GM21423 (cell line): ENCODE measurements at regions not wholly inside any gene's neighbourhood (a gene's known extent, or its start where the extent isn't known, plus 50 kb on each side); places are given as distances from the start of the nearest gene placed in this dataset.

Experiments
- ATAC-seq: cut with Tn5 transposase; IDR thresholded peaks from one replicate; pipeline ENCODE4 v1.9.1; 2021; ENCODE audit warnings: mild to moderate bottlenecking, moderate library complexity; ENCODE audit not compliant: unreplicated experiment

DNA sequence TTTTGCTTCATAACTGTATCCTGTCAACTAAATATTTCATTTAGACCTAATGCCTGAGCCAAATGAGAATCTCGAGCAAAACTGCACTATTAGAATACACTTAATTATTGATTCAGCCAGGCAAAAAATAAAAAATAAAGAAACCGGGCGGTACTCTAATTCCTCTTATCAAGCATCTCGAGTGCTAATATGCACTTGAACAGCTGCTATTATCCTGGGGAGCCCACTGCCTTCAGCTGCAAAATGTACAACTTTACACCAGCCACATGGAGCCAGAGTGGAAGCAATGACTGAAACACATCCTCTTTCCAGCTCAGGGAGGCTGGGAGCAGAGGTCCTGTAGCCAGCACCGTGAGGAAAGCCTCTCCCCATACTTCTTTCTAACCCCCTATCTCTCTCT, 390.0 kb upstream of the CADM1 start:
- no peak for ATAC-seq

- ATAC-seq: no peak
These were observed 389.4 kb upstream of the CADM1 start for GRCh38 chr11:115893461-115894099.

DNA sequence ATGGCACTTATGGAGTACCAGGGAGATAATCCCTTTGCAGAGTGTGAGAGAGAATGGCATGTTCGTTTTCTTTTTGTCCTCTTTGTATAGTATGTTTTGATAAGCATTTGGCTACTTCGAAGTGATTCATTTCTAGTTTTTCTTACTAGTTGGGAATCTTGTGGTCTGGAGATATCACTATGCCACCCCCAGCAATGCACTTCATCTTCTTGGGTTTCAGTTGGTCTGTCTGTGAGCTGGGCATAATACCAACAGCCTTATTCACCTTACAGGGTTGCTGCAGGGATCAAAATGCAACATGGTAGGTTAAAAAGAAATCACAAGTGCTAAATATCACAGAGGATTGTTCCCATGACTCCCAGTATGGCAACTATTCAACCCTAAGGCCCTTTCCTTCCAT, 387.8 kb upstream of the CADM1 start:
- ATAC-seq: no peak

GRCh38 chr11:115891581-115891980, 387.4 kb upstream of the CADM1 start:
- no peak for ATAC-seq

GRCh38 chr11:115890500-115890899, 386.3 kb upstream of the CADM1 start:
- ATAC-seq: no peak

DNA sequence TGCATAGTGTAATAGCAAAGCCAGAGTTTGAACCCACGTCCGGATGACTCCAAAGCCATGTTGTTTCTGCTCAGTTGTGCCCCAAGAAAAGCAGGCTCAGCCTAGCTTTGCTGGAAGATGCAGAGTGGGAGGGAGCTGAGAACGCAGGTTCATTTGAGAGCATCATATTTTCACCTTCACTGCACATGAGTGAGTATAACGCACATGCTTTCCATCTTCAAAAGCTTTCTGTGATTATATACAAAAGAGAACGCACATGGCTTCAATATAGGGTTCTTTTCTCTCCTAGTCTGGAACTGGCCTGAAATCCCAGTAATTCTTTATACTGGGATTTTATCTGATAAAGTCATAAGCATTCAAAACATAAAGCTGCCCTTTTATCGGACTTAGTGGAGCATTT, 385.5 kb upstream of the CADM1 start:
- no peak for ATAC-seq

- ATAC-seq: no peak
These were observed 383.5 kb upstream of the CADM1 start for GRCh38 chr11:115887727-115888126.

- ATAC-seq: no peak
These were observed 383.1 kb upstream of the CADM1 start for GRCh38 chr11:115887316-115887715.

- no peak for ATAC-seq
These were observed 382.2 kb upstream of the CADM1 start for GRCh38 chr11:115886422-115886733.

GRCh38 chr11:115885535-115886421, 381.6 kb upstream of the CADM1 start:
- no peak for ATAC-seq

DNA sequence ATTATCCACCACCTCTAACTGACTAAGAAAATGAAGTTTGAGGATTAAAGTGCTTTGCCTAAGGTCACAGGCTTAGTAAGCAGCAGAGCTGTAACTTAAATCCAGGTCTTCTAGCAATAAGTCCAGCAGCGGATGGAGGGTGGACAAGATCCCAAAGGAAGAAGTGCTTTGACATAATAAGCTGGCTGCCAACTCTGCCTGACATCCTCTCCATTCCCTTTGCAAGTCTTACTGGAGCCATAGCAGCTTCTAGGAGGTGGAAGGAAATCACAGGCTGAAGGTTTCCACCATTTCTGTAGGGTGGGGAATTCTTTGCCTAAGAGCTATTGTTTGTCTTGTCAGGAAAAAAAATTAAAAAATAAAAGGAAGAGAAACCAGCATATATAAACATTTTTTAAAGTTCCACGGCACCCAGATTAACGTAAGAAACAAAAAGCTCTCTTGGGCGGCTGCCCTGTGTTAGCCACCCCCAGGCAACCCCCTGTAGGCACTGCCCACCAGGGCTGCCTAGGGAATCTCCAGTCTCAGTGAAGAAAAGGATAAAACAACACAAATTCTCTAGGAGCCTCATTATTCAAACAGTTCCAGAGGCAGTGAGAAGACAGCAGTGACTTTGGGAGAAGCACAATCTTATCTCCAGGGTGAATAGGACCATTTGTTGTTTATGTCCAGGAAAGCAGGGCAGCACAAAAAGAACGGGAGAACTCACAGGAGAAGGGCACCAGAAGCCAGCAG, 380.8 kb upstream of the CADM1 start:
- no peak for ATAC-seq

DNA sequence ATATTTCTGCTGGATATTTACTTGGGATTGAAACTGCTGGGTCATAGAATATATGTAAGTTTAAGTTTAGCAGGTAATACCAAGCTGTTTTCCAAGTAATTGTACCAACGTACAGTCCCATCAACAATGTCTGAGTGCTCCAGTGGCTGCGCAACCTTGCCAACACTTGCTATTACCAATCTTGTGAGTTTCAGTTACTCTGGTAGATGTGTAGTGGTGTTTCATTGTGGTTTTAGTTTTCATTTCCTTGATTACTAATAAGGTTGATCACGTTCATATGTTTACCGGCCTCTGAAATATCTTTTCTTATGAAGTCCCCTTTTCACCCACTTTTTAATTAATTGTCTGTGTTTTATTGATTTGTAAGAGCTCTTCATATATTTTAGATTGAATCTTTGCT, 370.6 kb upstream of the CADM1 start:
- ATAC-seq: peak; percentile 59

- ATAC-seq: no peak
These were observed 369.6 kb upstream of the CADM1 start for GRCh38 chr11:115873813-115874212.

DNA sequence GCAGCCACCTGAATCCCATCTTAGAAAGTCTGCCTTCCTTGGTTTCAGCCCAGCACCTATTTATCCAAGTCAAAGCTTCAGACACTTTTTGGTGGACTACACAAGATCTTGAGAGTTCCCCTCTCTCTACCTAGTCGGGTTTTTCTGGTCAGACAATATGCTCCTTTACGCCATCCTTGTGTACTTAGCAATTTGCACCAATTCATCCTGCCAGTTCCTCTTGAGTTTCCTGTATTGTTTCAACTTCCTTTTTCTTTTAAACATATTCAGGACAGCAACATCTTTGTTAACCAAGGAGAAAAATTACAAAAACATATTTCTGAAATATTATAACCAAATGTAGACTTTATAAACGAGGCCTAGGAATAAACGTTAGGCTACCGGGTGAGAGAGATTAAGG, 368.2 kb upstream of the CADM1 start:
- no peak for ATAC-seq

DNA sequence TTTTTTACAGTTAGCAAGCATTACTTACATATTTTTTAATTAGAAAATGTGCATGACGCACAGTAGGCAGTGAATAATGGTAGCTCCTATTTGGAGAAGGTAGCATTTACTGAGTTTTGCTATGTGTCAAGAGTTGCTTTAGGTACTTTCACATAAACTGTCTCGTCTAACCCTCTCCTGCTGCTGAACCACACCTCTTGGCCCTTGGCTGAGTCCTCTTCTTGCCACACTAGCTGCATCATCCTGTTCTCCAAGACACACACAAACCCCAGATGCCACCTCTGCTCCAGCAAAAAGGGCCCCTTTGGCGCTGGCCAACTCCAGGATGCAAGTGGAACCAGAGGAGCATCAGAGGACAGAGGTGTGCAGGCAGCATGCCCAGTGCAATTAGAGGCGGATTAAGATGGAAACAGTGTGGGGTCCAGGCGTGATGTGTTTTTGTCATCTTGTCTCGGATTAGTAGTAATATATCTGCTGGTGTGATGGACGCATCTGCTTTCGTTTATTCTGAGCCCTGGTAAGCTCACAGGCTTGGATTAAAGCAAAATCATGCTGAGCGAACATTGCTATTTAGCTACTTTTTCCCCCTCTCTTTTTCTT, 367.0 kb upstream of the CADM1 start:
- ATAC-seq: no peak

- ATAC-seq: peak; percentile 72
These were observed 365.7 kb upstream of the CADM1 start for GRCh38 chr11:115869780-115870431.

GRCh38 chr11:115869131-115869530, 364.9 kb upstream of the CADM1 start:
- no peak for ATAC-seq

DNA sequence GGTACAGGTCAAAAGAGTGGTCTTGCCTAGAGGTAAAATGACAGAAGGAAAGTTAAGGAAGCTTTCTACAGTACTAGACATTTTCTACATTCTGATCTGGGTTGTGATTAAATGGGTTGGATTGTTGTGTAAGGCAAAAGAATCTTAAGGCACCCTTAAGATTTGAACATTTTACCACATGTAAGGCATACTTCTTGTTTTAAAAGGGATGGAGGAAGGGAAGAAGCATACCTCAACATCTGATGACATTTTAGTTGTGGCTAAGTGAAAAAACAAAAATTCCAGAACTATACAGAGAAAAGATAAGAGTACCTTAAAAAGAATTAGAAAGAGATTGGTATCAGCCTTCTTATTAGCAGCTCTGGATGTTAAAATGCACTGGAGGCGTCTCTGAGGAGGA, 356.0 kb upstream of the CADM1 start:
- ATAC-seq: no peak

GRCh38 chr11:115848611-115849010, 344.4 kb upstream of the CADM1 start:
- no peak for ATAC-seq

- no peak for ATAC-seq
These were observed 343.9 kb upstream of the CADM1 start for GRCh38 chr11:115848080-115848479.

GRCh38 chr11:115845872-115846271, 341.7 kb upstream of the CADM1 start:
- ATAC-seq: no peak
